OCI-LY7 (cell line): ENCODE measurements at regions not wholly inside any gene's neighbourhood (a gene's known extent, or its start where the extent isn't known, plus 50 kb on each side); places are given as distances from the start of the nearest gene placed in this dataset.

Source experiments
- BruUV-seq: library from RNA; stranded (reverse); fragments of 400-500 nt; replicated peaks from 2 replicates; lab custom pipeline; 2021; lab: Mats Ljungman, UMichigan
- CTCF ChIA-PET: fragments of 300-600 bp; sonication (Branson Sonifier 250); formaldehyde crosslinking; loops from one replicate; lab custom pipeline; 2022; ENCODE audit warnings: antibody characterized with exemption; ENCODE audit not compliant: unreplicated experiment; lab: Charles Lee
- POLR2A ChIA-PET: fragments of 300-600 bp; sonication (Branson Sonifier 250); formaldehyde crosslinking; loops from one replicate; lab custom pipeline; 2022; ENCODE audit warnings: antibody characterized with exemption; lab: Charles Lee
- DNase-seq: peaks from one replicate; pipeline ENCODE4 v3.0.0-alpha.2; 2015; ENCODE audit warnings: low spot score
- H2AFZ ChIP-seq: fragments of 200-600 bp; sonication (generic), shearing (Covaris generic); 2 replicates; pipeline ENCODE4 v1.6.1; 2014; ENCODE audit warnings: mild to moderate bottlenecking, antibody characterized with exemption, low read length, moderate library complexity
- H3K27ac ChIP-seq: fragments of 200-600 bp; sonication (generic); 2 replicates; pipeline ENCODE4 v1.5.1; 2014; ENCODE audit warnings: mixed run types, low read depth, mild to moderate bottlenecking, moderate library complexity, low read length, inconsistent platforms; ENCODE audit not compliant: poor library complexity, severe bottlenecking
- H3K36me3 ChIP-seq: fragments of 200-600 bp; sonication (generic); 2 replicates; pipeline ENCODE4 v1.6.1; 2014; ENCODE audit warnings: mild to moderate bottlenecking, antibody characterized with exemption, low read length, moderate library complexity, mixed read lengths; ENCODE audit not compliant: insufficient read depth
- H3K4me1 ChIP-seq: fragments of 200-600 bp; sonication (generic); 2 replicates; pipeline ENCODE4 v1.5.1; 2014; ENCODE audit warnings: mild to moderate bottlenecking, low read length; ENCODE audit not compliant: insufficient read depth, poor library complexity, severe bottlenecking
- H3K4me2 ChIP-seq: fragments of 200-600 bp; sonication (generic); 2 replicates; pipeline ENCODE4 v1.6.1; 2014; ENCODE audit warnings: mild to moderate bottlenecking, low read length
- H3K4me3 ChIP-seq: fragments of 200-600 bp; sonication (generic); 2 replicates; pipeline ENCODE4 v1.5.1; 2014; ENCODE audit warnings: mild to moderate bottlenecking, low read depth, low read length; ENCODE audit not compliant: poor library complexity, severe bottlenecking
- H3K79me2 ChIP-seq: fragments of 200-600 bp; sonication (generic); 2 replicates; pipeline ENCODE4 v1.6.1; 2016; ENCODE audit warnings: low read depth, mild to moderate bottlenecking, low read length, moderate library complexity, mixed read lengths; ENCODE audit not compliant: insufficient read depth
- H3K9me2 ChIP-seq: fragments of 200-600 bp; sonication (generic); 2 replicates; pipeline ENCODE4 v1.6.1; 2016; ENCODE audit warnings: mild to moderate bottlenecking, low read length, mixed read lengths; ENCODE audit not compliant: insufficient read depth
- H3K9me3 ChIP-seq: fragments of 200-600 bp; sonication (generic); 2 replicates; pipeline ENCODE4 v1.6.1; 2014; ENCODE audit warnings: mild to moderate bottlenecking, mixed run types, low read length, mixed read lengths
- H4K20me1 ChIP-seq: fragments of 200-600 bp; sonication (generic); 2 replicates; pipeline ENCODE4 v1.6.1; 2014; ENCODE audit warnings: mild to moderate bottlenecking, antibody characterized with exemption, low read length, moderate library complexity, mixed read lengths; ENCODE audit not compliant: insufficient read depth
- CTCF ChIP-seq: fragments of 200-600 bp; sonication (generic); conservative IDR thresholded peaks from 2 replicates; pipeline ENCODE4 v1.5.1; 2014; ENCODE audit warnings: mild to moderate bottlenecking, antibody characterized with exemption, low read length, moderate library complexity, mixed read lengths
- EZH2phosphoT487 ChIP-seq: fragments of 200-600 bp; sonication (generic); IDR thresholded peaks from 2 replicates; pipeline ENCODE4 v1.6.1; 2018; ENCODE audit warnings: low read depth, borderline replicate concordance, mild to moderate bottlenecking, mixed run types, antibody characterized with exemption, low read length, moderate library complexity, mixed read lengths
- intact Hi-C: fragments of 100-400 bp; cut with micrococcal nuclease; formaldehyde crosslinking; loops from one replicate; pipeline ENCODE4 v1.10.0; 2022; ENCODE audit not compliant: unreplicated experiment

- ChIA-PET POLR2A (no interaction called here), CTCF (no interaction called here)
- Histone ChIP-seq H2AFZ (no peak overlapping the region), H3K79me2 (no peaks in the 10 kb centered on the region), H3K9me3 (no peaks in the 10 kb centered on the region), H3K36me3 (no peaks in the 10 kb centered on the region), H3K4me3 (no peak overlapping the region), H3K9me2 (no peaks in the 10 kb centered on the region), H3K4me2 (no peak overlapping the region), H3K27ac (no peak overlapping the region), H4K20me1 (no peaks in the 10 kb centered on the region), H3K4me1 (no peaks in the 10 kb centered on the region)
- DNase-seq: no peak
- no TSS peak for BruUV-seq
- TF ChIP-seq CTCF (no peak), EZH2phosphoT487 (no peak)
- intact Hi-C loops: no loop called here
Measured at GRCh38 chr2:82657106-82657505, 1802.0 kb downstream of the SUCLG1 start.

GRCh38 chr2:82656420-82656819, 1802.7 kb downstream of the SUCLG1 start:
- Histone ChIP-seq H3K79me2 (no peaks in the 10 kb centered on the region), H3K36me3 (no peaks in the 10 kb centered on the region), H3K4me2 (no peak overlapping the region), H3K27ac (no peak overlapping the region), H3K9me2 (no peaks in the 10 kb centered on the region), H3K4me1 (no peaks in the 10 kb centered on the region), H4K20me1 (no peaks in the 10 kb centered on the region), H3K9me3 (no peaks in the 10 kb centered on the region), H3K4me3 (no peak overlapping the region), H2AFZ (no peak overlapping the region)
- TF ChIP-seq EZH2phosphoT487 (no peak), CTCF (no peak)
- intact Hi-C loops: no loop called here
- BruUV-seq: no TSS peak
- CTCF ChIA-PET: no interaction called here
- no peak for DNase-seq
- POLR2A ChIA-PET: interaction anchor here (0.7 kb wide), 1 partner anchor 1755 kb away, joined by 5 read pairs; no protein-coding TSS in a partner anchor

GRCh38 chr2:82652117-82652516, 1807.0 kb downstream of the SUCLG1 start:
- no peak overlapping the region for H3K4me2 ChIP-seq
- no TSS peak for BruUV-seq
- intact Hi-C loops: no loop called here
- no peaks in the 10 kb centered on the region for H3K4me1 ChIP-seq
- H3K36me3 ChIP-seq: no peaks in the 10 kb centered on the region
- no peak overlapping the region for H2AFZ ChIP-seq
- H3K79me2 ChIP-seq: no peaks in the 10 kb centered on the region
- H3K9me3 ChIP-seq: no peaks in the 10 kb centered on the region
- no peak for TF ChIP-seq CTCF
- TF ChIP-seq EZH2phosphoT487: no peak
- H3K4me3 ChIP-seq: no peak overlapping the region
- no peak overlapping the region for H3K27ac ChIP-seq
- DNase-seq: no peak
- ChIA-PET POLR2A (interaction anchor here (0.6 kb wide), 1 partner anchor 9 kb away, joined by 5 read pairs; no protein-coding TSS in a partner anchor), CTCF (no interaction called here)
- no peaks in the 10 kb centered on the region for H3K9me2 ChIP-seq
- no peaks in the 10 kb centered on the region for H4K20me1 ChIP-seq
